ENCODE measurements at regions not wholly inside any gene's neighbourhood (a gene's known extent, or its start where the extent isn't known, plus 50 kb on each side); places are given as distances from the start of the nearest gene placed in this dataset.

DNA sequence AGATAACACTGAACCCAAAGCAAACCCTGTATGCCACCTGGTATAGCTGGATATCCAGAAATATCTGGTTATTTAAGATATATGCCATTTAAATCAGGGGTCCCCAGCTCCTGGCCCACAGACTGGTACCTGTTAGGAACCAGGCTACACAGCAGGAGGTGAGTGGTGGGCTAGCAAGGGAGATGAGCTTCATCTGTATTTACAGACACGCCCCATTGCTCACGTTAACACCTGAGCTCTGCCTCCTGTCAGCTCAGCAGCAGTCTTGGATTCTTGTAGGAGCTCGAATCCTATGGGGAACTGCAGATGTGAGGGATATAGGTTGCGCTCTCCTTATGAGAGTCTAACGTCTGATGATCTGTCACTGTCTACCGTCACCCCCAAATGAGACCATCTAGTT, 646.6 kb downstream of the TLE4 start:
- Histone ChIP-seq H4K20me1 (ENCODE audit: insufficient read depth, low read length, poor library complexity, severe bottlenecking) (no peaks in the 10 kb centered on the region), H3K9me2 (replicated peaks; ENCODE audit: low read depth, low read length) (no peaks in the 10 kb centered on the region), H3K9me3 (ENCODE audit: insufficient read depth, low read depth, low read length) (no peaks in the 10 kb centered on the region), H3K4me3 (ENCODE audit: low read length, poor library complexity, severe bottlenecking) (no peak overlapping the region), H3K4me2 (ENCODE audit: low read depth, low read length, poor library complexity, severe bottlenecking) (no peak overlapping the region), H3F3A (ENCODE audit: low read depth) (no peaks in the 10 kb centered on the region), H2AFZ (ENCODE audit: low read length) (no peak overlapping the region), H3K9ac (ENCODE audit: low read depth, low read length, poor library complexity, severe bottlenecking) (no peak overlapping the region), H3K36me3 (ENCODE audit: insufficient read depth, low read length) (no peaks in the 10 kb centered on the region), H3K79me2 (ENCODE audit: insufficient read depth, low read length) (no peaks in the 10 kb centered on the region), H3K27me3 (ENCODE audit: insufficient read depth, low read length, poor library complexity, severe bottlenecking) (no peaks in the 10 kb centered on the region), H3K4me1 (ENCODE audit: insufficient read depth, low read length, poor library complexity, severe bottlenecking) (no peaks in the 10 kb centered on the region)
- TF ChIP-seq CTCF (conservative IDR thresholded peaks at IDR 0.05; ENCODE audit: low read length) (no peak), EZH2phosphoT487 (IDR thresholded peaks at IDR 0.05; ENCODE audit: borderline replicate concordance) (no peak)

DNA sequence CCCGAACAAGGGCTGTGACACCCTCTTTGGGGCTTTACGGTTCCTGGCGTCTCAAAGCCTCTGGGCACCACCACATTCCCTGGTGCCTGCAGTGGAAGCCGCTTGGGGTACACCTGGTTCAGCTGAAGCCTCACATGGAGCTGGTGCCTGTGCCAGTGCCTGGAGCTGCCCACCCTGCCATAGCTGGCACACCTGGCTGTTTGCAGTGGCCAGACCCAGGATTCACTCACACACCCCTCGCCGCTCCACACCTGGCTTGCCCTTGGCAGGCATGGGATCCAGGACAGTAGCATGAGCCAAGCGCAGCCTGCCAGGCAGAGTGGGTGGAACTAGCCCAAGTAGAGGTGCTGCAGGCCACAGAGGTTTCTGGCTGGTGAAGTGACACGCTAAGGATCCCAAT, 641.8 kb downstream of the TLE4 start:
- no peaks in the 10 kb centered on the region for H3K79me2 ChIP-seq (ENCODE audit: insufficient read depth, low read length)
- no peaks in the 10 kb centered on the region for H4K20me1 ChIP-seq (ENCODE audit: insufficient read depth, low read length, poor library complexity, severe bottlenecking)
- TF ChIP-seq EZH2phosphoT487 (IDR thresholded peaks at IDR 0.05; ENCODE audit: borderline replicate concordance) (no peak), CTCF (conservative IDR thresholded peaks at IDR 0.05; ENCODE audit: low read length) (no peak)
- H3K9me2 ChIP-seq (replicated peaks; ENCODE audit: low read depth, low read length), result no peaks in the 10 kb centered on the region
- H3K4me3 ChIP-seq (ENCODE audit: low read length, poor library complexity, severe bottlenecking), result no peak overlapping the region
- peaks cover 8% of the 10 kb centered on the region; the same call in 1 of the 2 replicates for H3K9me3 ChIP-seq (ENCODE audit: insufficient read depth, low read depth, low read length)
- no peaks in the 10 kb centered on the region for H3F3A ChIP-seq (ENCODE audit: low read depth)
- H3K27me3 ChIP-seq (ENCODE audit: insufficient read depth, low read length, poor library complexity, severe bottlenecking), result no peaks in the 10 kb centered on the region
- no peaks in the 10 kb centered on the region for H3K36me3 ChIP-seq (ENCODE audit: insufficient read depth, low read length)
- no peak overlapping the region for H3K4me2 ChIP-seq (ENCODE audit: low read depth, low read length, poor library complexity, severe bottlenecking)
- no peaks in the 10 kb centered on the region for H3K4me1 ChIP-seq (ENCODE audit: insufficient read depth, low read length, poor library complexity, severe bottlenecking)
- no peak overlapping the region for H3K9ac ChIP-seq (ENCODE audit: low read depth, low read length, poor library complexity, severe bottlenecking)
- H2AFZ ChIP-seq (ENCODE audit: low read length), result no peak overlapping the region

DNA sequence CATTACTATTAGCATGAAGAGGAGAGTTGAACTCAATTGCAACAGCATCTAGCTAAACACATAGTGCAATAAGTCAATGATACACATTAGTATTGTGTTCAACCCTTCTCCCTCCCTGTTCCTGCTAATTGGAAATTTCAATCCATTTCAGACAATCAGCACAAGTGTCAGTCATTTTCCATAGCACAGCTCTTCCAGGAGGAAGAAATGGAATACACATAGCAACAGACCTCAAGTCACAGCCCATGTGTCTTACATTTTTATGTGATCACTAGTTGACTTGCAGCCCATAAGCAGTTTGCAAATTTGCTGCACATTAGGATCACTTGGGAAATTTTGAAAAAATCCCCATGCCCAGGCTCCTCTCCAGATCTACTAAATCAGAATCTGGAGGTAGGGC, 636.9 kb downstream of the TLE4 start:
- no peak overlapping the region for H2AFZ ChIP-seq (ENCODE audit: low read length)
- H3K9me2 ChIP-seq (replicated peaks; ENCODE audit: low read depth, low read length), result no peaks in the 10 kb centered on the region
- H3K9me3 ChIP-seq (ENCODE audit: insufficient read depth, low read depth, low read length), result peaks cover 8% of the 10 kb centered on the region; the same call in 1 of the 2 replicates
- TF ChIP-seq EZH2phosphoT487 (IDR thresholded peaks at IDR 0.05; ENCODE audit: borderline replicate concordance), result no peak
- no peak for TF ChIP-seq CTCF (conservative IDR thresholded peaks at IDR 0.05; ENCODE audit: low read length)
- H3K4me3 ChIP-seq (ENCODE audit: low read length, poor library complexity, severe bottlenecking), result no peak overlapping the region
- H3K79me2 ChIP-seq (ENCODE audit: insufficient read depth, low read length), result no peaks in the 10 kb centered on the region
- H3K27me3 ChIP-seq (ENCODE audit: insufficient read depth, low read length, poor library complexity, severe bottlenecking), result no peaks in the 10 kb centered on the region
- no peaks in the 10 kb centered on the region for H3K4me1 ChIP-seq (ENCODE audit: insufficient read depth, low read length, poor library complexity, severe bottlenecking)
- no peaks in the 10 kb centered on the region for H4K20me1 ChIP-seq (ENCODE audit: insufficient read depth, low read length, poor library complexity, severe bottlenecking)
- H3F3A ChIP-seq (ENCODE audit: low read depth), result no peaks in the 10 kb centered on the region
- H3K9ac ChIP-seq (ENCODE audit: low read depth, low read length, poor library complexity, severe bottlenecking), result no peak overlapping the region
- no peaks in the 10 kb centered on the region for H3K36me3 ChIP-seq (ENCODE audit: insufficient read depth, low read length)
- no peak overlapping the region for H3K4me2 ChIP-seq (ENCODE audit: low read depth, low read length, poor library complexity, severe bottlenecking)

All from Loucy (cell line).